Epithelial cell of proximal tubule (primary cell): ENCODE measurements at regions not wholly inside any gene's neighbourhood (a gene's known extent, or its start where the extent isn't known, plus 50 kb on each side); places are given as distances from the start of the nearest gene placed in this dataset.

Experiments
- DNase-seq: peaks from one replicate; pipeline ENCODE4 v3.0.0-alpha.2; 2011; ENCODE audit warnings: low read depth
- H3K4me3 ChIP-seq: 2 replicates; pipeline ENCODE4 v1.5.1; 2011; ENCODE audit warnings: low read depth, mild to moderate bottlenecking, low read length
- CTCF ChIP-seq: conservative IDR thresholded peaks from 2 replicates; pipeline ENCODE4 v1.5.1; 2012; ENCODE audit warnings: low read depth, mild to moderate bottlenecking, low read length

GRCh38 chr11:91585035-91585801 lies 639.4 kb upstream of the FAT3 start:
- H3K4me3 ChIP-seq, result no peak overlapping the region
- DNase-seq, result no peak
- no peak for TF ChIP-seq CTCF

- TF ChIP-seq CTCF, result no peak
- no peak for DNase-seq
- H3K4me3 ChIP-seq, result no peak overlapping the region
Measured at GRCh38 chr11:91563176-91563575, 661.4 kb upstream of the FAT3 start.

GRCh38 chr11:91560434-91560833 lies 664.2 kb upstream of the FAT3 start:
- no peak for DNase-seq
- H3K4me3 ChIP-seq, result no peak overlapping the region
- TF ChIP-seq CTCF, result no peak

GRCh38 chr11:91538065-91538464 lies 686.6 kb upstream of the FAT3 start:
- TF ChIP-seq CTCF, result no peak
- no peak for DNase-seq

GRCh38 chr11:91536366-91536765 lies 688.3 kb upstream of the FAT3 start:
- no peak for DNase-seq
- TF ChIP-seq CTCF, result no peak

More at GRCh38 chr11:91538065-91538464, 686.6 kb upstream of the FAT3 start:
- H3K4me3 ChIP-seq, result no peak overlapping the region

GRCh38 chr11:91528965-91529364 lies 695.7 kb upstream of the FAT3 start:
- H3K4me3 ChIP-seq, result no peak overlapping the region
- no peak for DNase-seq
- no peak for TF ChIP-seq CTCF

More at GRCh38 chr11:91536366-91536765, 688.3 kb upstream of the FAT3 start:
- H3K4me3 ChIP-seq, result no peak overlapping the region
